HG02840 (cell line): ENCODE measurements at regions not wholly inside any gene's neighbourhood (a gene's known extent, or its start where the extent isn't known, plus 50 kb on each side); places are given as distances from the start of the nearest gene placed in this dataset.

Source experiments
- ATAC-seq: cut with Tn5 transposase; IDR thresholded peaks from one replicate; pipeline ENCODE4 v1.9.1; 2021; ENCODE audit warnings: mild to moderate bottlenecking, moderate library complexity, moderate number of reproducible peaks; ENCODE audit not compliant: unreplicated experiment, low FRiP score

GRCh38 chr7:88449410-88449809, 142.7 kb upstream of the STEAP4 start:
- no peak for ATAC-seq

- ATAC-seq = no peak
Measured at GRCh38 chr7:88442413-88442812, 135.7 kb upstream of the STEAP4 start.

- ATAC-seq = no peak
Measured at GRCh38 chr7:88437132-88437531, 130.4 kb upstream of the STEAP4 start.

GRCh38 chr7:88432301-88432700, 125.6 kb upstream of the STEAP4 start:
- no peak for ATAC-seq

GRCh38 chr7:88431882-88432281, 125.2 kb upstream of the STEAP4 start:
- no peak for ATAC-seq

- ATAC-seq = no peak
Measured at GRCh38 chr7:88429382-88429781, 122.7 kb upstream of the STEAP4 start.

GRCh38 chr7:88402529-88402928, 95.8 kb upstream of the STEAP4 start:
- no peak for ATAC-seq

GRCh38 chr7:88401009-88401623, 94.4 kb upstream of the STEAP4 start:
- ATAC-seq = no peak

- ATAC-seq = no peak
Measured at GRCh38 chr7:88399696-88400240, 93.1 kb upstream of the STEAP4 start.

- no peak for ATAC-seq
Measured at GRCh38 chr7:88399036-88399435, 92.3 kb upstream of the STEAP4 start.

GRCh38 chr7:88398459-88398858, 91.8 kb upstream of the STEAP4 start:
- no peak for ATAC-seq

- ATAC-seq = peak; percentile 48
Measured at GRCh38 chr7:88396948-88397322, 90.2 kb upstream of the STEAP4 start.

- peak; percentile 68 for ATAC-seq
Measured at GRCh38 chr7:88396295-88396947, 89.7 kb upstream of the STEAP4 start.

GRCh38 chr7:88395715-88396114, 89.0 kb upstream of the STEAP4 start:
- ATAC-seq = no peak

GRCh38 chr7:88391247-88391646, 84.6 kb upstream of the STEAP4 start:
- ATAC-seq = no peak

GRCh38 chr7:88387368-88387767, 80.7 kb upstream of the STEAP4 start:
- no peak for ATAC-seq

- no peak for ATAC-seq
Measured at GRCh38 chr7:88386665-88387156, 80.0 kb upstream of the STEAP4 start.

GRCh38 chr7:88377434-88377833, 70.7 kb upstream of the STEAP4 start:
- no peak for ATAC-seq

GRCh38 chr7:88368686-88369085, 62.0 kb upstream of the STEAP4 start:
- no peak for ATAC-seq

GRCh38 chr7:88366845-88367244, 60.2 kb upstream of the STEAP4 start:
- no peak for ATAC-seq

GRCh38 chr7:88363869-88364268, 57.2 kb upstream of the STEAP4 start:
- ATAC-seq = no peak

- no peak for ATAC-seq
Measured at GRCh38 chr7:88363249-88363648, 56.6 kb upstream of the STEAP4 start.
